WERI-Rb-1 (cell line): ENCODE measurements at regions not wholly inside any gene's neighbourhood (a gene's known extent, or its start where the extent isn't known, plus 50 kb on each side); places are given as distances from the start of the nearest gene placed in this dataset.

Experiments
- DNase-seq: peaks from one replicate; pipeline ENCODE4 v3.0.0-alpha.2; 2020
- H3K27ac ChIP-seq: fragments of 250-450 bp; sonication (Bioruptor Pico); 2 replicates; pipeline ENCODE4 v1.5.1; 2020; ENCODE audit warnings: mild to moderate bottlenecking, moderate library complexity
- H3K27me3 ChIP-seq: fragments of 250-450 bp; sonication (Bioruptor Pico); 2 replicates; pipeline ENCODE4 v1.5.1; 2021; ENCODE audit warnings: mild to moderate bottlenecking, low read depth, moderate library complexity; ENCODE audit not compliant: insufficient read depth, severe bottlenecking
- H3K36me3 ChIP-seq: fragments of 250-450 bp; sonication (Bioruptor Pico); 2 replicates; pipeline ENCODE4 v1.5.1; 2020; ENCODE audit warnings: mild to moderate bottlenecking, moderate library complexity
- H3K4me3 ChIP-seq: 2 replicates; pipeline ENCODE4 v1.5.1; 2011; ENCODE audit warnings: low read depth, mild to moderate bottlenecking, control low read depth, low read length
- H3K9me3 ChIP-seq: fragments of 250-450 bp; sonication (Bioruptor Pico); 2 replicates; pipeline ENCODE4 v1.5.1; 2021; ENCODE audit warnings: mild to moderate bottlenecking, moderate library complexity; ENCODE audit not compliant: severe bottlenecking
- TF ChIP-seq, protein P1 (sequence below): IDR thresholded peaks from 2 replicates; pipeline ENCODE4 v1.5.1; 2011; ENCODE audit warnings: low read depth, mild to moderate bottlenecking, control low read depth, inconsistent platforms, low read length

DNA sequence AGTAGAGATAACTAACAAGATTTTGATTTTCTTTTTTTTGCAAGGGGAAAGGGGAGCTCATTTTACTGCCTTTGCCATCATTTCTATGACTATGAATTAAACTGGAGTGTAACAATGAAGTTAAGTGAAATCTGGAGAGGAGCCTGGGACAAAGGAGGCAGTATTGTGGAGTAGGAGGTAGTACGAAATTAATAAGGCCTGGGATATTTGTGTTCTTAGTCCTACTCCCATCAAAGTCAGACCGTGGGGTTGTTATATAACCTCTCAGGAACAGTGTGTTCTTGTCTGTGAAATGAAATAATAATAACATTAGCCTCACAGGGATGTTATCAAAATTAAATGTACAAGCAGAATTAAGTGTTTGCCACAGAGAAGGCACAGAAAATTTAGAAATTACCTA is 204.3 kb upstream of the EMCN start:
- Histone ChIP-seq H3K9me3 (no peaks in the 10 kb centered on the region), H3K27me3 (no peaks in the 10 kb centered on the region), H3K36me3 (no peaks in the 10 kb centered on the region), H3K27ac (no peak overlapping the region), H3K4me3 (no peak overlapping the region)
- no peak for DNase-seq
- TF ChIP-seq, protein P1, sequence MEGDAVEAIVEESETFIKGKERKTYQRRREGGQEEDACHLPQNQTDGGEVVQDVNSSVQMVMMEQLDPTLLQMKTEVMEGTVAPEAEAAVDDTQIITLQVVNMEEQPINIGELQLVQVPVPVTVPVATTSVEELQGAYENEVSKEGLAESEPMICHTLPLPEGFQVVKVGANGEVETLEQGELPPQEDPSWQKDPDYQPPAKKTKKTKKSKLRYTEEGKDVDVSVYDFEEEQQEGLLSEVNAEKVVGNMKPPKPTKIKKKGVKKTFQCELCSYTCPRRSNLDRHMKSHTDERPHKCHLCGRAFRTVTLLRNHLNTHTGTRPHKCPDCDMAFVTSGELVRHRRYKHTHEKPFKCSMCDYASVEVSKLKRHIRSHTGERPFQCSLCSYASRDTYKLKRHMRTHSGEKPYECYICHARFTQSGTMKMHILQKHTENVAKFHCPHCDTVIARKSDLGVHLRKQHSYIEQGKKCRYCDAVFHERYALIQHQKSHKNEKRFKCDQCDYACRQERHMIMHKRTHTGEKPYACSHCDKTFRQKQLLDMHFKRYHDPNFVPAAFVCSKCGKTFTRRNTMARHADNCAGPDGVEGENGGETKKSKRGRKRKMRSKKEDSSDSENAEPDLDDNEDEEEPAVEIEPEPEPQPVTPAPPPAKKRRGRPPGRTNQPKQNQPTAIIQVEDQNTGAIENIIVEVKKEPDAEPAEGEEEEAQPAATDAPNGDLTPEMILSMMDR: no peak

DNA sequence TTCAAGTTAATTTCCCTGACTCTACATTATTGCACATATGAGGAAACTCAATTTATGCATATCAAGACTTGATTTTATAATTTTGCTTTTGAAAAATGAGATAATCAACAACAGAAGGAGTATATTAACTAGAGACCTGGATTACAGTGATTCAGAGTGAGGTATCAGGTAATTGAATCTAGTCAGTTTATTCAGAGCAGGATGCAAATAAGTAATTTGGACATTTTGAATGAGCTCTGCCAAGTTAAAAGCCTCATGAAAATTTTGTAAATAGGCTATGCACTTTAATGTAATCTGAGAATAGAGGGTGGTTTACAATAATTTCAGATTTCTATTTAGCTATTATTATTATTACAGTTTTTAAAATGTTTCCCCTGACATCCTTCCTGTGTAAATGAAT is 203.7 kb upstream of the EMCN start:
- Histone ChIP-seq H3K36me3 (no peaks in the 10 kb centered on the region), H3K4me3 (no peak overlapping the region), H3K27ac (no peak overlapping the region), H3K27me3 (no peaks in the 10 kb centered on the region), H3K9me3 (no peaks in the 10 kb centered on the region)
- no peak for DNase-seq
- TF ChIP-seq, protein P1: no peak

DNA sequence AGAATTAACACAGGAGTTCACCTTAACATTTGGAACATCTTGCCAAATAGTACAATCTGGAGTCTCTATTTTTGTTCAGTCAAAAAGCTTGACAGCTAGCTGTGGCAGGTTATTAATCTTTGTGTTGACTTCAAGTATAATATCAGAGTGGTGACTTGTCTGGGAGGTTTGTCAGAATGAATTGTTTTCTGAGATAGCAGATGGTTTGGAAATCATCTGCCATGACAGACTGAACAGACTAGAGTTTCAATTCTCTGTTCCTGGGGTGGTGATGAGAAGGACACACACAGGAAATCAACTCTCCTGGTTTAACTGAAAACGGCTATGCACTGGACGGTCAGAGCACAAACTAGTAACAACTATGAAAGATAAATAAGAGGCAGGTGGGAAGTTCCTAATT is 203.3 kb upstream of the EMCN start:
- TF ChIP-seq, protein P1: no peak
- no peak overlapping the region for H3K27ac ChIP-seq
- DNase-seq: no peak
- H3K4me3 ChIP-seq: no peak overlapping the region
- no peaks in the 10 kb centered on the region for H3K27me3 ChIP-seq
- H3K9me3 ChIP-seq: no peaks in the 10 kb centered on the region
- no peaks in the 10 kb centered on the region for H3K36me3 ChIP-seq

DNA sequence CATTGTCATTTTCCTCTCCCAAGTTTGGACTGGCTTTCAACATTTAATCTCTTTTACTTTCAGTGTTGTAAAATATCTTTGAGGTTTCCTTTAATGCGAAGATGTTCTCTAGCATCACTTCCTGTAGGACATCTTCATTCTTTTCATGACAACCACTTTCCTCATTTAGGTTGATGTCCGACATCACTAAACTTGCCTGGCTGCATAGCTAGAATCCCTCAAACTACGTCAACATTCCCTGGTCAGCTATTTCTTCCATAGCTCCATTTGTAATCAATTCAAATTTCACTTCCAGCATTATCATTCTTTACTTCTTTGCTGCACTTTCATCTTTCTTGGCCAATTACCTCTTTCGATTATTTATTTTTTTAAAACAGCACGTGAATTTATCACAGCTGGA is 198.6 kb upstream of the EMCN start:
- Histone ChIP-seq H3K4me3 (no peak overlapping the region), H3K27me3 (no peaks in the 10 kb centered on the region), H3K27ac (no peak overlapping the region), H3K36me3 (no peaks in the 10 kb centered on the region), H3K9me3 (no peaks in the 10 kb centered on the region)
- no peak for DNase-seq
- TF ChIP-seq, protein P1: no peak

DNA sequence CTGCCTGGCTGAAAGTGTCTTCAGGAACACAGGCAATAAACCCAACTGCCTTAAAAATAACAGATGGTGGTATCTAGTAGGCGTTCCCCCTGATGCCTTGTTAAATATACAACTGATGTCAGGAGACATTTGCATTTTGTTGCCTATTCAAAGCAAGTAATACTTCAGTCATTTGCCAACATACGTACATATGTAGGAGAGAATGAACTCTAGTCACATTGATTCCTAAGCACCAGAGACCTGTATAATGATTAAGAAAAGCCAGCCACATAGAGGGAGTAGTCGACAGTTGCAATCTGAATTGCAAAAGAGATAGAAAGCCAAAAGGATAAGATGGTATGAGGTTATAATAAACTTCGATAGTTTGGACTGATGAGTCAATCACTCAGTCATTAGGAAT is 191.0 kb upstream of the EMCN start:
- Histone ChIP-seq H3K27ac (no peak overlapping the region), H3K27me3 (no peaks in the 10 kb centered on the region), H3K9me3 (no peaks in the 10 kb centered on the region), H3K36me3 (no peaks in the 10 kb centered on the region), H3K4me3 (no peak overlapping the region)
- DNase-seq: no peak
- TF ChIP-seq, protein P1: no peak

DNA sequence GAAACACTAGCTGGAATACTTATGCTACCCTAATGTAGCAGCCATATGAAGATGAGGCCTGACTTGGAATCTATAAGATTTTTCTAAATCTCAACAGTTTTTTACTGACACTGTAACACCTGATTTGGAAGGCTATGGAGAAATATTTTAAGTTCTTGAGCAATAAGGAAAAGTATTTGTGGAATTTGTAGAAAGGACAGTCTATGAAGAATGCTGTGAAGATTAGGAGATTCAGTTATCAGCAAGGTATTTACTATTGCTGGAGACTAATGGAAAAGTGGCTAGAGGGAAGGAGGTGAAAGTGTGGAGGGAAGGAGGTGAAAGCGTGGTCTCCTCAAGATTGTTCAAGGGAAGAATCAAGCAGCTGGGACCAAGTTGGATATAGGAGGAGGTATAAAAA is 190.0 kb upstream of the EMCN start:
- Histone ChIP-seq H3K36me3 (no peaks in the 10 kb centered on the region), H3K27me3 (no peaks in the 10 kb centered on the region), H3K27ac (no peak overlapping the region), H3K9me3 (no peaks in the 10 kb centered on the region), H3K4me3 (no peak overlapping the region)
- no peak for DNase-seq
- TF ChIP-seq, protein P1: no peak
